SK-N-SH treated with all-trans-retinoic acid at 6 μM for 48 hours (cell line): ENCODE measurements at regions not wholly inside any gene's neighbourhood (a gene's known extent, or its start where the extent isn't known, plus 50 kb on each side); places are given as distances from the start of the nearest gene placed in this dataset.

Experiments
- ATAC-seq: fragments of 200-7000 bp; cut with Tn5 transposase; 3 replicates; pipeline ENCODE4 v1.9.1; 2020; ENCODE audit warnings: mild to moderate bottlenecking, moderate library complexity
- BACH2 ChIP-seq: fragments of 250-450 bp; sonication (Bioruptor Pico); IDR thresholded peaks from 2 replicates; pipeline ENCODE4 v1.9.0; 2021; ENCODE audit warnings: mild to moderate bottlenecking, borderline replicate concordance
- CSDC2 ChIP-seq: fragments of 250-450 bp; sonication (Bioruptor Pico); IDR thresholded peaks from 2 replicates; pipeline ENCODE4 v1.5.0; 2020; ENCODE audit warnings: mild to moderate bottlenecking, moderate library complexity
- GLIS3 ChIP-seq: fragments of 250-450 bp; sonication (Bioruptor Pico); IDR thresholded peaks from 2 replicates; pipeline ENCODE4 v1.5.0; 2020; ENCODE audit warnings: mild to moderate bottlenecking, moderate library complexity
- ISL1 ChIP-seq: fragments of 250-450 bp; sonication (Bioruptor Pico); IDR thresholded peaks from 2 replicates; pipeline ENCODE4 v2.1.2; 2022; ENCODE audit warnings: mild to moderate bottlenecking, moderate library complexity
- PPARA ChIP-seq: fragments of 250-450 bp; sonication (Bioruptor Pico); IDR thresholded peaks from 2 replicates; pipeline ENCODE4 v1.5.0; 2020; ENCODE audit warnings: mild to moderate bottlenecking, borderline replicate concordance
- RARB ChIP-seq: fragments of 250-450 bp; sonication (Bioruptor Pico); IDR thresholded peaks from 2 replicates; pipeline ENCODE4 v1.8.0; 2021; ENCODE audit warnings: mild to moderate bottlenecking, moderate library complexity
- SNAI2 ChIP-seq: fragments of 250-450 bp; sonication (Bioruptor Pico); IDR thresholded peaks from 2 replicates; pipeline ENCODE4 v1.5.0; 2020; ENCODE audit warnings: mild to moderate bottlenecking, moderate library complexity
- TCF4 ChIP-seq: fragments of 250-450 bp; sonication (Bioruptor Pico); IDR thresholded peaks from 2 replicates; pipeline ENCODE4 v1.8.0; 2021; ENCODE audit warnings: mild to moderate bottlenecking, moderate library complexity, borderline replicate concordance
- TOX ChIP-seq: fragments of 250-450 bp; sonication (Bioruptor Pico); IDR thresholded peaks from 2 replicates; pipeline ENCODE4 v1.8.0; 2021; ENCODE audit warnings: mild to moderate bottlenecking, moderate library complexity, borderline replicate concordance
- ZFP3 ChIP-seq: fragments of 250-450 bp; sonication (Bioruptor Pico); IDR thresholded peaks from 2 replicates; pipeline ENCODE4 v1.5.0; 2020; ENCODE audit warnings: mild to moderate bottlenecking, moderate library complexity
- ZFP30 ChIP-seq: fragments of 450-650 bp; formaldehyde crosslinking; IDR thresholded peaks from 2 replicates; pipeline ENCODE4 v1.5.0; 2022; ENCODE audit warnings: mild to moderate bottlenecking, moderate library complexity
- ZNF565 ChIP-seq: fragments of 450-650 bp; formaldehyde crosslinking; conservative IDR thresholded peaks from 2 replicates; pipeline ENCODE4 v1.5.0; 2020; ENCODE audit warnings: low read depth, mild to moderate bottlenecking, moderate library complexity
- ZNF70 ChIP-seq: fragments of 450-650 bp; formaldehyde crosslinking; IDR thresholded peaks from 2 replicates; pipeline ENCODE4 v1.5.0; 2020; ENCODE audit warnings: mild to moderate bottlenecking, moderate library complexity
- ZNF8 ChIP-seq: fragments of 450-650 bp; formaldehyde crosslinking; IDR thresholded peaks from 2 replicates; pipeline ENCODE4 v1.5.0; 2020; ENCODE audit warnings: mild to moderate bottlenecking, moderate library complexity
- TF ChIP-seq, protein P1 (sequence below): fragments of 250-450 bp; sonication (Bioruptor Pico); IDR thresholded peaks from 2 replicates; pipeline ENCODE4 v1.5.0; 2020; ENCODE audit warnings: mild to moderate bottlenecking, moderate library complexity
- TF ChIP-seq, protein P2 (sequence below): fragments of 250-450 bp; sonication (Bioruptor Pico); IDR thresholded peaks from 2 replicates; pipeline ENCODE4 v1.8.0; 2020; ENCODE audit warnings: mild to moderate bottlenecking, moderate library complexity, borderline replicate concordance
- TF ChIP-seq, protein P3 (sequence below): fragments of 250-450 bp; sonication (Bioruptor Pico); IDR thresholded peaks from 2 replicates; pipeline ENCODE4 v1.5.1; 2020; ENCODE audit warnings: low read depth, mild to moderate bottlenecking, moderate library complexity
- TF ChIP-seq, protein P4 (sequence below): fragments of 250-450 bp; sonication (Bioruptor Pico); IDR thresholded peaks from 2 replicates; pipeline ENCODE4 v1.5.1; 2021; ENCODE audit warnings: mild to moderate bottlenecking, moderate library complexity
- TF ChIP-seq, protein P5 (sequence below): fragments of 250-450 bp; sonication (Bioruptor Pico); IDR thresholded peaks from 2 replicates; pipeline ENCODE4 v1.8.0; 2021; ENCODE audit warnings: low read depth, mild to moderate bottlenecking, moderate library complexity, borderline replicate concordance

DNA sequence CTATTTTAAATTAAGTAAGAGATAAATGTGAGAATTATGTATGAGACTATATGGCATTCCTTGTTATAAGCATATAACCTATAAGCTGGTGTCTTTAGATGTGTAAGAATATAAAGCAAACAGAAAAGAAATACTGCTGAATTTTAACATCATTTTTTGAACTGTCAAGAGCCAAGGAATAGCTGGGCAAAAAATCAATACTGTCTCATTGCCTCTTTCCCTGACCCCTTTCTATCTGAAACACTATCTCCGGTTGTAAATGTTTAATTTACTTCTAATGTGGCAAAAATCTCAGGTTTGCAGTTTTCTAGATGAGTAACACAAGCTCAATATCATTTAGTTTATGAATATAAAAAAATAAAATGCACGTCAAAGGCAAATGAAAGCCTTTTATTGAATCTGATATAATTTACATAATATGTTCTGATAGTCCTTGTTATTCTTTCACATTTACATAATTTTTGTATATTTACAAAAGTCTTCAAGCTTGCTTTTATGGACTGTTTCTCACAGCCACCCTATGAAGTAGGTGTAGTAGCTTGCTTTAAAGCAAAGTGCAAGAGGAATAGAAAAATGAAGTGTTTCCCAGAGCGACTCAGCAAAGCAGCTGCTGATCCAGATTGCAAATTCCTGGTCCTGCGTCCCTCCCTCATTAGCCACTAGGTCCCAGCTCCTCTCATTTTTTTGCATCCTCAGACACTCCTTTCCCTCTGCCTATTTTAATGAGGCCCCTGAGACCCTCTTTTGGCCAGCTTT lies 188.2 kb upstream of the RFC3 start:
- TF ChIP-seq GLIS3 (CRISPR knock-in tag), result no peak
- TF ChIP-seq PPARA (CRISPR knock-in tag), result no peak
- TF ChIP-seq, protein P1, sequence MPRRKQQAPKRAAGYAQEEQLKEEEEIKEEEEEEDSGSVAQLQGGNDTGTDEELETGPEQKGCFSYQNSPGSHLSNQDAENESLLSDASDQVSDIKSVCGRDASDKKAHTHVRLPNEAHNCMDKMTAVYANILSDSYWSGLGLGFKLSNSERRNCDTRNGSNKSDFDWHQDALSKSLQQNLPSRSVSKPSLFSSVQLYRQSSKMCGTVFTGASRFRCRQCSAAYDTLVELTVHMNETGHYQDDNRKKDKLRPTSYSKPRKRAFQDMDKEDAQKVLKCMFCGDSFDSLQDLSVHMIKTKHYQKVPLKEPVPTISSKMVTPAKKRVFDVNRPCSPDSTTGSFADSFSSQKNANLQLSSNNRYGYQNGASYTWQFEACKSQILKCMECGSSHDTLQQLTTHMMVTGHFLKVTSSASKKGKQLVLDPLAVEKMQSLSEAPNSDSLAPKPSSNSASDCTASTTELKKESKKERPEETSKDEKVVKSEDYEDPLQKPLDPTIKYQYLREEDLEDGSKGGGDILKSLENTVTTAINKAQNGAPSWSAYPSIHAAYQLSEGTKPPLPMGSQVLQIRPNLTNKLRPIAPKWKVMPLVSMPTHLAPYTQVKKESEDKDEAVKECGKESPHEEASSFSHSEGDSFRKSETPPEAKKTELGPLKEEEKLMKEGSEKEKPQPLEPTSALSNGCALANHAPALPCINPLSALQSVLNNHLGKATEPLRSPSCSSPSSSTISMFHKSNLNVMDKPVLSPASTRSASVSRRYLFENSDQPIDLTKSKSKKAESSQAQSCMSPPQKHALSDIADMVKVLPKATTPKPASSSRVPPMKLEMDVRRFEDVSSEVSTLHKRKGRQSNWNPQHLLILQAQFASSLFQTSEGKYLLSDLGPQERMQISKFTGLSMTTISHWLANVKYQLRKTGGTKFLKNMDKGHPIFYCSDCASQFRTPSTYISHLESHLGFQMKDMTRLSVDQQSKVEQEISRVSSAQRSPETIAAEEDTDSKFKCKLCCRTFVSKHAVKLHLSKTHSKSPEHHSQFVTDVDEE (CRISPR knock-in tag), result no peak
- TF ChIP-seq, protein P2, sequence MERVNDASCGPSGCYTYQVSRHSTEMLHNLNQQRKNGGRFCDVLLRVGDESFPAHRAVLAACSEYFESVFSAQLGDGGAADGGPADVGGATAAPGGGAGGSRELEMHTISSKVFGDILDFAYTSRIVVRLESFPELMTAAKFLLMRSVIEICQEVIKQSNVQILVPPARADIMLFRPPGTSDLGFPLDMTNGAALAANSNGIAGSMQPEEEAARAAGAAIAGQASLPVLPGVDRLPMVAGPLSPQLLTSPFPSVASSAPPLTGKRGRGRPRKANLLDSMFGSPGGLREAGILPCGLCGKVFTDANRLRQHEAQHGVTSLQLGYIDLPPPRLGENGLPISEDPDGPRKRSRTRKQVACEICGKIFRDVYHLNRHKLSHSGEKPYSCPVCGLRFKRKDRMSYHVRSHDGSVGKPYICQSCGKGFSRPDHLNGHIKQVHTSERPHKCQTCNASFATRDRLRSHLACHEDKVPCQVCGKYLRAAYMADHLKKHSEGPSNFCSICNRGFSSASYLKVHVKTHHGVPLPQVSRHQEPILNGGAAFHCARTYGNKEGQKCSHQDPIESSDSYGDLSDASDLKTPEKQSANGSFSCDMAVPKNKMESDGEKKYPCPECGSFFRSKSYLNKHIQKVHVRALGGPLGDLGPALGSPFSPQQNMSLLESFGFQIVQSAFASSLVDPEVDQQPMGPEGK, result no peak
- ATAC-seq, result no peak

DNA sequence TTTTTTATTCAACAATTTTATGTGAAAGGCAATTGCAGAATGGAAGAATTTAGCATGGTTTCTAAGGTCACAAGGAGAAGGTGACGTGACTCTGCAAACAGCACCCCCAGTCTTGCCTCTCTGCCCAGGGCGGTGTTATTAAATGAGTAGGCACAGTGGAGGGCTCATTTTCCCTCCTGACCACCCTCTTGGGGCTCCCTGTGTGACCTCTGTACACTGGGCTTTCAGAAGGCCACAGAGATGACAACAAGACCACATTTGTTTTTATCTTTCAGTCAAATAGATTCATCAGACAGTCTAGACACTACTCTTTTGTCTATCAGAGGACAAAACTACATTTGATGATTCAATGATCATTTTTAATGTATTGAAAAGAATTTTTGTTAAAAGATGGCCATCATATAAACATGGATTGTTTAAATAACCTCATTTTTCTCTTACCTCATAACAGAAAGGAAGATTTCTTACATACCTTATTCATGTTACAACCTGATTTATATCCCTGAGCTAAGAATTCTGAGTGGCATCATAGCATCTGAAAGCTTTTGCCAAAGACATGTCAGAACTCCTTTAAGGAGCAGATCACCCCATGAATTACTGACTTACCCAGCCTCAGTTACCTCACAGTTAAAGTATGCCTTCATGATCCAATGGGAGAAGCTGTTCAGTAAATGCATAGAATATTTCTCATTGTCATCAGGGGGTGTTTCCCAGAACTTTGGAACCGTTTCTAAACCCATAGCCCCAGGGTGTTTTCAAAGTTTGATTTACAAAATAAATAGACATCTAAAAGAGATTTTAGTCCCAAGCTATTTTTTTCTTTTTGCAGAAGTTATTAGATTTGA lies 184.0 kb upstream of the RFC3 start:
- peak; percentile 63 for ATAC-seq
- no peak for TF ChIP-seq RARB
- TF ChIP-seq ISL1 (CRISPR knock-in tag), result peak; percentile 82
- TF ChIP-seq, protein P3, sequence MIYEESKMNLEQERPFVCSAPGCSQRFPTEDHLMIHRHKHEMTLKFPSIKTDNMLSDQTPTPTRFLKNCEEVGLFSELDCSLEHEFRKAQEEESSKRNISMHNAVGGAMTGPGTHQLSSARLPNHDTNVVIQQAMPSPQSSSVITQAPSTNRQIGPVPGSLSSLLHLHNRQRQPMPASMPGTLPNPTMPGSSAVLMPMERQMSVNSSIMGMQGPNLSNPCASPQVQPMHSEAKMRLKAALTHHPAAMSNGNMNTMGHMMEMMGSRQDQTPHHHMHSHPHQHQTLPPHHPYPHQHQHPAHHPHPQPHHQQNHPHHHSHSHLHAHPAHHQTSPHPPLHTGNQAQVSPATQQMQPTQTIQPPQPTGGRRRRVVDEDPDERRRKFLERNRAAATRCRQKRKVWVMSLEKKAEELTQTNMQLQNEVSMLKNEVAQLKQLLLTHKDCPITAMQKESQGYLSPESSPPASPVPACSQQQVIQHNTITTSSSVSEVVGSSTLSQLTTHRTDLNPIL (CRISPR knock-in tag), result peak; percentile 77
- no peak for TF ChIP-seq ZFP30 (CRISPR knock-in tag)

DNA sequence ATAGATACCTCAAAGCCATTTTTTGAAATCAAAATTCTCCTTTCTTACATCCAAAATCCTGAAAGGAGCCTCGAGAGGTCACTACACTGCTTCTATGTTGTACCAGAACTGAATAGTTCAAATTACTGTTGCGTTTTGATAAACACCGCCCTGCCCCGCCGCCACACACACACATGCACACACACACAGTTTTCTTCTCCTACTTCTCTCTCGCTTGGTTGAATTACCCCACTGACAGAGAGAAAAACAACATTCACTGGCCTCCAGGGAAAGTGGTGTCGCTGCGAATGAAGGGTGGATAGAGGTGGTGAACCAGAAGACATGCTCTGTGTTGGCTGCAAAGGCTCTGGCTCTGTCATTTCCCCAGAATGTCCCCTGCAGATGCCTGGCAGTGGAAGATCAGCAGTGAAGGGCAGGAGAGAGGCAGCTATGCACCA lies 183.4 kb upstream of the RFC3 start:
- TF ChIP-seq TOX (CRISPR knock-in tag) (no peak), ZNF8 (CRISPR knock-in tag) (no peak), RARB (no peak), CSDC2 (CRISPR knock-in tag) (no peak), ZNF565 (CRISPR knock-in tag) (no peak), ZFP3 (CRISPR knock-in tag) (no peak), BACH2 (CRISPR knock-in tag) (no peak), SNAI2 (CRISPR knock-in tag) (no peak), GLIS3 (CRISPR knock-in tag) (no peak), TCF4 (CRISPR knock-in tag) (no peak), ZNF70 (CRISPR knock-in tag) (no peak), ZFP30 (CRISPR knock-in tag) (no peak)
- TF ChIP-seq, protein P4, sequence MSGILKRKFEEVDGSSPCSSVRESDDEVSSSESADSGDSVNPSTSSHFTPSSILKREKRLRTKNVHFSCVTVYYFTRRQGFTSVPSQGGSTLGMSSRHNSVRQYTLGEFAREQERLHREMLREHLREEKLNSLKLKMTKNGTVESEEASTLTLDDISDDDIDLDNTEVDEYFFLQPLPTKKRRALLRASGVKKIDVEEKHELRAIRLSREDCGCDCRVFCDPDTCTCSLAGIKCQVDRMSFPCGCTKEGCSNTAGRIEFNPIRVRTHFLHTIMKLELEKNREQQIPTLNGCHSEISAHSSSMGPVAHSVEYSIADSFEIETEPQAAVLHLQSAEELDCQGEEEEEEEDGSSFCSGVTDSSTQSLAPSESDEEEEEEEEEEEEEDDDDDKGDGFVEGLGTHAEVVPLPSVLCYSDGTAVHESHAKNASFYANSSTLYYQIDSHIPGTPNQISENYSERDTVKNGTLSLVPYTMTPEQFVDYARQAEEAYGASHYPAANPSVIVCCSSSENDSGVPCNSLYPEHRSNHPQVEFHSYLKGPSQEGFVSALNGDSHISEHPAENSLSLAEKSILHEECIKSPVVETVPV (CRISPR knock-in tag), result no peak
- TF ChIP-seq, protein P5, sequence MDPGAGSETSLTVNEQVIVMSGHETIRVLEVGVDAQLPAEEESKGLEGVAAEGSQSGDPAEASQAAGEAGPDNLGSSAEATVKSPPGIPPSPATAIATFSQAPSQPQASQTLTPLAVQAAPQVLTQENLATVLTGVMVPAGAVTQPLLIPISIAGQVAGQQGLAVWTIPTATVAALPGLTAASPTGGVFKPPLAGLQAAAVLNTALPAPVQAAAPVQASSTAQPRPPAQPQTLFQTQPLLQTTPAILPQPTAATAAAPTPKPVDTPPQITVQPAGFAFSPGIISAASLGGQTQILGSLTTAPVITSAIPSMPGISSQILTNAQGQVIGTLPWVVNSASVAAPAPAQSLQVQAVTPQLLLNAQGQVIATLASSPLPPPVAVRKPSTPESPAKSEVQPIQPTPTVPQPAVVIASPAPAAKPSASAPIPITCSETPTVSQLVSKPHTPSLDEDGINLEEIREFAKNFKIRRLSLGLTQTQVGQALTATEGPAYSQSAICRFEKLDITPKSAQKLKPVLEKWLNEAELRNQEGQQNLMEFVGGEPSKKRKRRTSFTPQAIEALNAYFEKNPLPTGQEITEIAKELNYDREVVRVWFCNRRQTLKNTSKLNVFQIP (CRISPR knock-in tag), result no peak
- TF ChIP-seq, protein P1 (CRISPR knock-in tag), result no peak
- TF ChIP-seq, protein P3 (CRISPR knock-in tag), result no peak
- no peak; the same call in 2 of the 3 replicates for ATAC-seq
